Keratinocyte (primary cell): ENCODE measurements at regions not wholly inside any gene's neighbourhood (a gene's known extent, or its start where the extent isn't known, plus 50 kb on each side); places are given as distances from the start of the nearest gene placed in this dataset.

Source experiments
- CTCF ChIP-seq, 3 experiments: IDR thresholded peaks in 1 of 3; conservative IDR thresholded peaks in 1 of 3; optimal IDR thresholded peaks in 1 of 3; 2 replicates in 2 of 3; 3 replicates in 1 of 3; pipeline versions ENCODE3 to v1.5.1; 2011; ENCODE audit warnings: low read length in 3 of 3, mild to moderate bottlenecking in 3 of 3, moderate library complexity in 2 of 3, control low read depth in 1 of 3, inconsistent platforms in 1 of 3; ENCODE audit not compliant: insufficient read depth in 2 of 3; ENCODE audit errors: extremely low read depth in 1 of 3
- EZH2 ChIP-seq: IDR thresholded peaks from one replicate; pipeline ENCODE4 v1.6.1; 2012; ENCODE audit warnings: inconsistent platforms, mild to moderate bottlenecking, low read length, moderate library complexity

GRCh38 chr7:115081772-115082171, 159.9 kb downstream of the MDFIC start:
- no peak for TF ChIP-seq CTCF (optimal IDR thresholded peaks at IDR 0.05 in 1 of 3, IDR thresholded peaks at IDR 0.05 in 1 of 3, conservative IDR thresholded peaks at IDR 0.05 in 1 of 3; ENCODE audit: extremely low read depth in 1 of 3, insufficient read depth in 2 of 3, low read length in 3 of 3)
- TF ChIP-seq EZH2 = no peak
